Nephron (organoid): ENCODE measurements at regions not wholly inside any gene's neighbourhood (a gene's known extent, or its start where the extent isn't known, plus 50 kb on each side); places are given as distances from the start of the nearest gene placed in this dataset.

Source experiments
- H3K27ac Mint-ChIP-seq, 3 experiments: 2 replicates each; pipeline ENCODE4 v1.8.0; 2020; ENCODE audit warnings: mixed read lengths in 3 of 3, mild to moderate bottlenecking in 2 of 3, moderate library complexity in 1 of 3
- H3K27me3 Mint-ChIP-seq: 2 replicates; pipeline ENCODE4 v1.8.0; 2021; ENCODE audit warnings: low read depth, mild to moderate bottlenecking, moderate library complexity, mixed read lengths
- H3K36me3 Mint-ChIP-seq: 2 replicates; pipeline ENCODE4 v1.8.0; 2020; ENCODE audit warnings: low read depth, mixed read lengths
- H3K4me1 Mint-ChIP-seq: 2 replicates; pipeline ENCODE4 v1.8.0; 2020; ENCODE audit warnings: mixed read lengths
- H3K4me3 Mint-ChIP-seq, 3 experiments: 2 replicates each; pipeline ENCODE4 v1.8.0; 2020; ENCODE audit warnings: mild to moderate bottlenecking in 3 of 3, mixed read lengths in 3 of 3, moderate library complexity in 2 of 3
- H3K9me3 Mint-ChIP-seq: 2 replicates; pipeline ENCODE4 v1.8.0; 2020; ENCODE audit warnings: mixed read lengths
- CTCF ChIP-seq, 3 experiments: fragments of 200-600 bp; sonication (generic); IDR thresholded peaks; one replicate each; pipeline ENCODE4 v1.5.0; 2021; ENCODE audit warnings: antibody characterized with exemption in 3 of 3; ENCODE audit not compliant: unreplicated experiment in 3 of 3

DNA sequence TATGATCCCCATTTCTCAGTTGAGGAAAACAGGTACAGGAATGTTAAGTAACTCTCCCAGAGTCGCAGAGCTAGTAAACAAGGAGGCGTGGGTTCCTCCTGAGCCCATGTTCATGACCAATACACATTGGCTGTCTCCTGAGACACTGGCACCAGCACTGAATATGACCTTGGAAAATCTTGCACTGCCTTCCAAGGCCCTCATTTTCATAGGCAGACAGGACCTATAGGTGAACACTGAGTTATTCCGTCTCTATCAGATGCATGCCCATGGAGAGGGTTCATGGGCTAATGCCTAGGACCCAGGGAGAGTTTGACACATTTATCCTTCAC lies 504.8 kb downstream of the RFC3 start:
- H3K9me3 Mint-ChIP-seq, result no peaks in the 10 kb centered on the region
- no peaks in the 10 kb centered on the region for H3K36me3 Mint-ChIP-seq
- H3K27ac Mint-ChIP-seq, result no peak overlapping the region
- H3K4me3 Mint-ChIP-seq, result no peak overlapping the region
- no peaks in the 10 kb centered on the region for H3K27me3 Mint-ChIP-seq
- no peak for TF ChIP-seq CTCF (IDR thresholded peaks at IDR 0.05; ENCODE audit: unreplicated experiment in 3 of 3)
- no peaks in the 10 kb centered on the region for H3K4me1 Mint-ChIP-seq

GRCh38 chr13:34335014-34336007 lies 517.4 kb downstream of the RFC3 start:
- H3K27me3 Mint-ChIP-seq, result no peaks in the 10 kb centered on the region
- no peak overlapping the region for H3K4me3 Mint-ChIP-seq
- peaks cover 6% of the 10 kb centered on the region for H3K4me1 Mint-ChIP-seq
- H3K9me3 Mint-ChIP-seq, result peaks cover 20% of the 10 kb centered on the region
- no peak for TF ChIP-seq CTCF (IDR thresholded peaks at IDR 0.05; ENCODE audit: unreplicated experiment in 3 of 3)
- H3K27ac Mint-ChIP-seq, result peak overlapping the region in 2 of 3 experiments; percentile 63 to 81
- H3K36me3 Mint-ChIP-seq, result no peaks in the 10 kb centered on the region

DNA sequence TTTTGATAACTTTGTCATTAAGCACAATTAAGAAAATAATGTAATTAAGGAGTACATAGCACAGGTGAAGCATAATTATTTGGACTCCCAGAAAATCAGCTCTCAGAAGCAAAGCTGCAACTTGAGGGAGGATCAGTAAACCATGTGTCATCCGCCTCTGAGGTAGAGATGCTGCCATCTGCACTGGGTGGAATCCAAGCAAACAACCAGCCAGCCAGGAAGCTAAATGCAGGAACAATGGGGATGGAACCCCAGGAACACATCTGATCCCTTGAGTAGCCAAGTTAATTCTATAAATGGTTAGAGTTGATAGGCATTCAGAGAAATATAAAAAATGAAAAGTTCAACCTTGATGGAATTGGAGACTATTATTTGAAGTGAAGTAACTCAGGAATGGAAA lies 520.2 kb downstream of the RFC3 start:
- H3K27ac Mint-ChIP-seq, result no peak overlapping the region
- peaks cover 6% of the 10 kb centered on the region for H3K4me1 Mint-ChIP-seq
- no peaks in the 10 kb centered on the region for H3K27me3 Mint-ChIP-seq
- no peak overlapping the region for H3K4me3 Mint-ChIP-seq
- peaks cover 4% of the 10 kb centered on the region for H3K9me3 Mint-ChIP-seq
- TF ChIP-seq CTCF (IDR thresholded peaks at IDR 0.05; ENCODE audit: unreplicated experiment in 3 of 3), result no peak
- no peaks in the 10 kb centered on the region for H3K36me3 Mint-ChIP-seq

DNA sequence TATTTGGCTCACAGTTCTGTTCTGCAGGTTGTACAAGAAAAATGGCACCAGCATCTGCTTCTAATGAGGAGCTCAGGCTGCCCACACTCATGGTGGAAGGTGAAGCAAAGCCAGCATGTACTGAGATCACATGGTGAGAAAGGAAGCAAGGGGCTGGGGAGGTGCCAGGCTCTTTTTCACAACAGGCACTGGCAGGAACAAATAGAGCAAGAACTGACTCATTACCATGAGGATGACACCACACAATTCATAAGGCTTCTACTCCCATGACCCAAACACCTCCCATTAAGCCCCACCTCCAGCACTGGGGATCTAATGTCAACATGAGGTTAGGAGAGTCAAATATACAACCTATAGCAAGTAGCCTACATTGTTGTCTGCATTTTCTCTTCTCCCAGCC lies 522.6 kb downstream of the RFC3 start:
- Mint-ChIP-seq H3K4me1 (peaks cover 6% of the 10 kb centered on the region), H3K4me3 (no peak overlapping the region), H3K9me3 (no peaks in the 10 kb centered on the region), H3K27me3 (no peaks in the 10 kb centered on the region), H3K36me3 (no peaks in the 10 kb centered on the region), H3K27ac (no peak overlapping the region)
- no peak for TF ChIP-seq CTCF (IDR thresholded peaks at IDR 0.05; ENCODE audit: unreplicated experiment in 3 of 3)

DNA sequence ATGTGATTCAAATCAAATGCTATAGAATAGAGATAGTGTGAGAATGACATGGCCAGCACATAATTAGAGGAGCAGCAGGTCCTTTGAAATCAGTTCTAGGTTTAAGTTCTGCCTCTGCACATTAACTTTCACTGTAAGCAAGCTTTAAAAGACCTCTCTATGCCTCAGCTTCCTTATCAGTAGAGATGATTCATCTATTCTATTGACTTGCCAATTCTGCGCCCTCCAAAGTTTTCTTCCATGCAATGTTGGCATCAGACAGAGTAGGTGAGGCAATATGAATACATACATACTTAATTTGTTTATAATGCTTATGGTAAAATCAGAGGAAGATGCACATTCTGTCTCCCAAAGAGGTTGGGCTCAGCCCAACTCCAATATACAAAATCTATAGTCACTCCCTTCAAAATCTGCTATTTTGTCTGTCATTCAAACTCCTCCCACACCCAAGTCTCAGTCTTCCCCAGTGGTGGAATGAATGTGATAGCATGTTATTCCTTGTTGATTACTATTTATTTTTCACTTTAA lies 525.5 kb downstream of the RFC3 start:
- Mint-ChIP-seq H3K4me1 (peaks cover 12% of the 10 kb centered on the region), H3K27me3 (peaks cover 3% of the 10 kb centered on the region), H3K36me3 (no peaks in the 10 kb centered on the region), H3K9me3 (no peaks in the 10 kb centered on the region), H3K27ac (no peak overlapping the region), H3K4me3 (no peak overlapping the region)
- TF ChIP-seq CTCF (IDR thresholded peaks at IDR 0.05; ENCODE audit: unreplicated experiment in 3 of 3), result no peak

DNA sequence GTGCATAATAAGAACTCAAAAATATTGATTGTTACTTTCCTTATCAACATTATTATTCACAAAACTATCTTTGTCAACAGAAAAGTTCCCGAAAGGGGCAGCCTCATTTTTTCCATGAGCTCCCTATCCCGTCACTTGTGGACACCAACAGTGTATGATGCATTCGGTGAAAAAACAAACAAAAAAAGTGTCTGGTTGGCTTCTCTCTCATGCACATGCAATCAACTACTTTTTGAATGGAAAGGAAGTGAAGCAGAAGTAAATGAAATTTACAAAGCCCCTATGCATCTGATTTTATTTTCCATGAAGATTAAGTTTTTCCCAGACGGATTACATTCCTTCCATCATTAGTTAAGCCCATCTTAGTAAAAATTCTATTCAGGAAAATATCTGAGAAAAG lies 526.9 kb downstream of the RFC3 start:
- H3K4me1 Mint-ChIP-seq, result peaks cover 12% of the 10 kb centered on the region
- TF ChIP-seq CTCF (IDR thresholded peaks at IDR 0.05; ENCODE audit: unreplicated experiment in 3 of 3), result no peak
- no peaks in the 10 kb centered on the region for H3K9me3 Mint-ChIP-seq
- peaks cover 3% of the 10 kb centered on the region for H3K27me3 Mint-ChIP-seq
- H3K4me3 Mint-ChIP-seq, result no peak overlapping the region
- no peaks in the 10 kb centered on the region for H3K36me3 Mint-ChIP-seq
- H3K27ac Mint-ChIP-seq, result no peak overlapping the region
